ENCODE measurements at regions not wholly inside any gene's neighbourhood (a gene's known extent, or its start where the extent isn't known, plus 50 kb on each side); places are given as distances from the start of the nearest gene placed in this dataset.

GRCh38 chr7:125563557-125563956 lies 633.9 kb upstream of the POT1 start:
- Mint-ChIP-seq H3K4me1 (ENCODE audit: low read depth) (no peaks in the 10 kb centered on the region), H3K27me3 (no peaks in the 10 kb centered on the region), H3K36me3 (ENCODE audit: low read depth) (no peaks in the 10 kb centered on the region), H3K9me3 (peaks cover 4% of the 10 kb centered on the region), H3K4me3 (no peak overlapping the region), H3K27ac (no peak overlapping the region)
- Histone ChIP-seq H3K36me3 (ENCODE audit: insufficient read depth, low read length) (no peaks in the 10 kb centered on the region), H3K4me1 (ENCODE audit: insufficient read depth, low read length) (no peaks in the 10 kb centered on the region), H3K27me3 (ENCODE audit: control insufficient read depth in 1 of 2, insufficient read depth in 2 of 2, low read length in 2 of 2) (no peaks in the 10 kb centered on the region), H3K27ac (ENCODE audit: low read depth in 1 of 2, low read length in 2 of 2) (no peak overlapping the region), H3K9me3 (ENCODE audit: control insufficient read depth in 1 of 2, insufficient read depth in 1 of 2, low read length in 2 of 2) (peaks cover 0 to 16% of the 10 kb centered on the region in 2 experiments), H3K4me3 (ENCODE audit: low read length) (no peak overlapping the region)
- intact Hi-C loops (cut with DNase I, micrococcal nuclease) = no loop called here
- ChIA-PET CTCF (no interaction called here), POLR2A (no interaction called here)
- ATAC-seq (ENCODE audit: poor library complexity) (no peak), DNase-seq (no peak)
- TF ChIP-seq CTCF (IDR thresholded peaks at IDR 0.05) = no peak

- no peaks in the 10 kb centered on the region for H3K4me1 Mint-ChIP-seq (ENCODE audit: low read depth)
- H3K4me3 Mint-ChIP-seq = no peak overlapping the region
- H3K4me3 ChIP-seq (ENCODE audit: low read length) = no peak overlapping the region
- H3K27me3 Mint-ChIP-seq = no peaks in the 10 kb centered on the region
- H3K36me3 ChIP-seq (ENCODE audit: insufficient read depth, low read length) = no peaks in the 10 kb centered on the region
- TF ChIP-seq CTCF (IDR thresholded peaks at IDR 0.05) = no peak
- H3K36me3 Mint-ChIP-seq (ENCODE audit: low read depth) = no peaks in the 10 kb centered on the region
- H3K27me3 ChIP-seq (ENCODE audit: control insufficient read depth in 1 of 2, insufficient read depth in 2 of 2, low read length in 2 of 2) = no peaks in the 10 kb centered on the region
- H3K27ac Mint-ChIP-seq = no peak overlapping the region
- H3K9me3 ChIP-seq (ENCODE audit: control insufficient read depth in 1 of 2, insufficient read depth in 1 of 2, low read length in 2 of 2) = peaks cover 0 to 21% of the 10 kb centered on the region in 2 experiments
- no peaks in the 10 kb centered on the region for H3K4me1 ChIP-seq (ENCODE audit: insufficient read depth, low read length)
- H3K9me3 Mint-ChIP-seq = peaks cover 8% of the 10 kb centered on the region
- ChIA-PET CTCF (no interaction called here), POLR2A (no interaction called here)
- intact Hi-C loops (cut with DNase I, micrococcal nuclease) = no loop called here
- ATAC-seq (ENCODE audit: poor library complexity) = no peak
- no peak for DNase-seq
- H3K27ac ChIP-seq (ENCODE audit: low read depth in 1 of 2, low read length in 2 of 2) = no peak overlapping the region
Measured at GRCh38 chr7:125561006-125561405, 631.4 kb upstream of the POT1 start.

- intact Hi-C loops (cut with DNase I, micrococcal nuclease) = no loop called here
- no peaks in the 10 kb centered on the region for H3K27me3 Mint-ChIP-seq
- H3K27ac ChIP-seq (ENCODE audit: low read depth in 1 of 2, low read length in 2 of 2) = no peak overlapping the region
- H3K36me3 ChIP-seq (ENCODE audit: insufficient read depth, low read length) = no peaks in the 10 kb centered on the region
- no peak for TF ChIP-seq CTCF (IDR thresholded peaks at IDR 0.05)
- H3K27me3 ChIP-seq (ENCODE audit: control insufficient read depth in 1 of 2, insufficient read depth in 2 of 2, low read length in 2 of 2) = no peaks in the 10 kb centered on the region
- no peak for ATAC-seq (ENCODE audit: poor library complexity)
- DNase-seq = no peak
- CTCF ChIA-PET = no interaction called here
- H3K36me3 Mint-ChIP-seq (ENCODE audit: low read depth) = no peaks in the 10 kb centered on the region
- H3K4me3 ChIP-seq (ENCODE audit: low read length) = no peak overlapping the region
- no peak overlapping the region for H3K27ac Mint-ChIP-seq
- H3K4me1 Mint-ChIP-seq (ENCODE audit: low read depth) = no peaks in the 10 kb centered on the region
- no peaks in the 10 kb centered on the region for H3K4me1 ChIP-seq (ENCODE audit: insufficient read depth, low read length)
- H3K4me3 Mint-ChIP-seq = no peak overlapping the region
- POLR2A ChIA-PET = no interaction called here
- peaks cover 0 to 23% of the 10 kb centered on the region in 2 experiments for H3K9me3 ChIP-seq (ENCODE audit: control insufficient read depth in 1 of 2, insufficient read depth in 1 of 2, low read length in 2 of 2)
- H3K9me3 Mint-ChIP-seq = peaks cover 11% of the 10 kb centered on the region
Measured at GRCh38 chr7:125559921-125560320, 630.3 kb upstream of the POT1 start.

All from CD4-positive, alpha-beta T cell (primary cell).